ENCODE measurements at regions not wholly inside any gene's neighbourhood (a gene's known extent, or its start where the extent isn't known, plus 50 kb on each side); places are given as distances from the start of the nearest gene placed in this dataset.

DNA sequence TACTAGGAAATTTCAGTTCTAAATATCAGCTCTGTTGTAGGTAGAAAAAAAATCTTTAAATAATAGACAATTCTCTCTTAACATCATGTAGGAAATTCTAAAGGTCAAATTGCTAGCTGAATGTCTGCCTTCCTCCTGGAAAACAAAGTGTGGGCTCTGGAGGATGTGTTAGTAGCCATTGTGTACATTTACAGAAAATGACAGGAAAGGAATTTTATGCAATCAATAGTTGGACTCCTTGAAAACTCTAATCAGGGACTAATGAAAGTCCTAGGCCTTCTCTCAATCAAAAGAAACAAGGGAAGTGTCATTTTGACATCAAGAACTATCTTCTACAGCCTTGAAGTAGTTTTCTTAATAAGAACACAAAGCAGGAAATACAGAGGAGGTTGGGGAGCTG lies 174.6 kb downstream of the ANKRD50 start:
- TF ChIP-seq, protein P1, sequence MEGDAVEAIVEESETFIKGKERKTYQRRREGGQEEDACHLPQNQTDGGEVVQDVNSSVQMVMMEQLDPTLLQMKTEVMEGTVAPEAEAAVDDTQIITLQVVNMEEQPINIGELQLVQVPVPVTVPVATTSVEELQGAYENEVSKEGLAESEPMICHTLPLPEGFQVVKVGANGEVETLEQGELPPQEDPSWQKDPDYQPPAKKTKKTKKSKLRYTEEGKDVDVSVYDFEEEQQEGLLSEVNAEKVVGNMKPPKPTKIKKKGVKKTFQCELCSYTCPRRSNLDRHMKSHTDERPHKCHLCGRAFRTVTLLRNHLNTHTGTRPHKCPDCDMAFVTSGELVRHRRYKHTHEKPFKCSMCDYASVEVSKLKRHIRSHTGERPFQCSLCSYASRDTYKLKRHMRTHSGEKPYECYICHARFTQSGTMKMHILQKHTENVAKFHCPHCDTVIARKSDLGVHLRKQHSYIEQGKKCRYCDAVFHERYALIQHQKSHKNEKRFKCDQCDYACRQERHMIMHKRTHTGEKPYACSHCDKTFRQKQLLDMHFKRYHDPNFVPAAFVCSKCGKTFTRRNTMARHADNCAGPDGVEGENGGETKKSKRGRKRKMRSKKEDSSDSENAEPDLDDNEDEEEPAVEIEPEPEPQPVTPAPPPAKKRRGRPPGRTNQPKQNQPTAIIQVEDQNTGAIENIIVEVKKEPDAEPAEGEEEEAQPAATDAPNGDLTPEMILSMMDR (IDR thresholded peaks at IDR 0.05; ENCODE audit: low read length), result no peak
- TF ChIP-seq EZH2 (optimal IDR thresholded peaks at IDR 0.05; ENCODE audit: low read depth, low read length) (no peak), EZH2phosphoT487 (IDR thresholded peaks at IDR 0.05; ENCODE audit: low read length) (no peak)

Data from MM.1S (cell line).